Prostate gland (tissue), 2 donors: ENCODE measurements at regions not wholly inside any gene's neighbourhood (a gene's known extent, or its start where the extent isn't known, plus 50 kb on each side); places are given as distances from the start of the nearest gene placed in this dataset.

Source experiments
- POLR2A ChIP-seq: fragments of 450-650 bp; IDR thresholded peaks from one replicate; pipeline ENCODE4 v1.6.1; 2016; ENCODE audit warnings: antibody characterized with exemption, mild to moderate bottlenecking
- POLR2AphosphoS5 ChIP-seq: sonication (generic); formaldehyde crosslinking; IDR thresholded peaks from one replicate; pipeline ENCODE4 v1.6.1; 2017; ENCODE audit warnings: antibody characterized with exemption
- TF ChIP-seq, protein P1 (sequence below), 4 experiments: fragments of 200-600 bp in 2 of 4; fragments of 450-650 bp in 2 of 4; sonication (generic) in 2 of 4; IDR thresholded peaks; 1 replicate in 3 of 4; 2 replicates in 1 of 4; pipeline ENCODE4 v1.5.1; 2016 to 2019; ENCODE audit warnings: antibody characterized with exemption in 4 of 4, mild to moderate bottlenecking in 2 of 4, moderate library complexity in 2 of 4

DNA sequence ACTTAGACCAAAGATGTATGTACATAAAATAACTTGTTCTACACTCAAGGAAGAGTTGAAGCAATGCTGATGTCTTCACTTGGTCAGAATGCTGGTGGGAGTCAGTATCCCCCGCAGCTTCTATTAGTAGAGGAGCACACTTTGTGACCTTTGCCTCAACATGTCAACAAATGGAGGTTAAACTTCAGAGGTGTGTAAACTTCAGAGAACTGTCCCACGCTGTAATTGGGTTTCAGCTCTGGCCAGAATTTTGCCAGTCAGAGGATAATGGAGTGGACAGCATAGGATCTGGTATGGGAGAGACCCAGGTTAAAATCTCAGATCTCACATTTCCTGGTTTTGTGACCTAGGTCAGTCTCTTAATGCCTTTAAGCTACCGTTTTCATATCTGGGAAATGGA, 107.6 kb upstream of the ZNF644 start:
- TF ChIP-seq, protein P1, sequence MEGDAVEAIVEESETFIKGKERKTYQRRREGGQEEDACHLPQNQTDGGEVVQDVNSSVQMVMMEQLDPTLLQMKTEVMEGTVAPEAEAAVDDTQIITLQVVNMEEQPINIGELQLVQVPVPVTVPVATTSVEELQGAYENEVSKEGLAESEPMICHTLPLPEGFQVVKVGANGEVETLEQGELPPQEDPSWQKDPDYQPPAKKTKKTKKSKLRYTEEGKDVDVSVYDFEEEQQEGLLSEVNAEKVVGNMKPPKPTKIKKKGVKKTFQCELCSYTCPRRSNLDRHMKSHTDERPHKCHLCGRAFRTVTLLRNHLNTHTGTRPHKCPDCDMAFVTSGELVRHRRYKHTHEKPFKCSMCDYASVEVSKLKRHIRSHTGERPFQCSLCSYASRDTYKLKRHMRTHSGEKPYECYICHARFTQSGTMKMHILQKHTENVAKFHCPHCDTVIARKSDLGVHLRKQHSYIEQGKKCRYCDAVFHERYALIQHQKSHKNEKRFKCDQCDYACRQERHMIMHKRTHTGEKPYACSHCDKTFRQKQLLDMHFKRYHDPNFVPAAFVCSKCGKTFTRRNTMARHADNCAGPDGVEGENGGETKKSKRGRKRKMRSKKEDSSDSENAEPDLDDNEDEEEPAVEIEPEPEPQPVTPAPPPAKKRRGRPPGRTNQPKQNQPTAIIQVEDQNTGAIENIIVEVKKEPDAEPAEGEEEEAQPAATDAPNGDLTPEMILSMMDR (IDR thresholded peaks at IDR 0.05): no peak
- TF ChIP-seq POLR2A: no peak
- no peak for TF ChIP-seq POLR2AphosphoS5
